ENCODE measurements at regions not wholly inside any gene's neighbourhood (a gene's known extent, or its start where the extent isn't known, plus 50 kb on each side); places are given as distances from the start of the nearest gene placed in this dataset.

- intact Hi-C loops (cut with DNase I; ENCODE audit: low total_unique reads): no loop called here
- no peaks in the 10 kb centered on the region for H3K9me3 ChIP-seq
- H3K27ac ChIP-seq: no peak overlapping the region
- H3K36me3 ChIP-seq: no peaks in the 10 kb centered on the region
- no peak overlapping the region for H3K4me3 ChIP-seq
- H3K27me3 ChIP-seq: no peaks in the 10 kb centered on the region
- no peaks in the 10 kb centered on the region for H3K4me1 ChIP-seq
- no peak for TF ChIP-seq CTCF (IDR thresholded peaks at IDR 0.05)
- DNase-seq: no peak
Observed at GRCh38 chrY:19856474-19857135, 112.1 kb upstream of the KDM5D start.

GRCh38 chrY:19842972-19843371 is 98.4 kb upstream of the KDM5D start:
- intact Hi-C loops (cut with DNase I; ENCODE audit: low total_unique reads): no loop called here
- no peaks in the 10 kb centered on the region for H3K27me3 ChIP-seq
- H3K9me3 ChIP-seq: no peaks in the 10 kb centered on the region
- DNase-seq: no peak
- no peak overlapping the region for H3K4me3 ChIP-seq
- no peak for TF ChIP-seq CTCF (IDR thresholded peaks at IDR 0.05)
- no peak overlapping the region for H3K27ac ChIP-seq
- no peaks in the 10 kb centered on the region for H3K36me3 ChIP-seq
- no peaks in the 10 kb centered on the region for H3K4me1 ChIP-seq

- no peak overlapping the region for H3K4me3 ChIP-seq
- H3K36me3 ChIP-seq: no peaks in the 10 kb centered on the region
- intact Hi-C loops (cut with DNase I; ENCODE audit: low total_unique reads): no loop called here
- no peak for DNase-seq
- no peak overlapping the region for H3K27ac ChIP-seq
- H3K9me3 ChIP-seq: no peaks in the 10 kb centered on the region
- no peak for TF ChIP-seq CTCF (IDR thresholded peaks at IDR 0.05)
- H3K27me3 ChIP-seq: no peaks in the 10 kb centered on the region
- no peaks in the 10 kb centered on the region for H3K4me1 ChIP-seq
Observed at GRCh38 chrY:19824136-19824535, 79.6 kb upstream of the KDM5D start.

- intact Hi-C loops (cut with DNase I; ENCODE audit: low total_unique reads): no loop called here
- no peak overlapping the region for H3K4me3 ChIP-seq
Observed at GRCh38 chrY:19818546-19818945, 74.0 kb upstream of the KDM5D start.

GRCh38 chrY:19816920-19817319 is 72.4 kb upstream of the KDM5D start:
- no peak for TF ChIP-seq CTCF (IDR thresholded peaks at IDR 0.05)
- Histone ChIP-seq H3K27ac (no peak overlapping the region), H3K27me3 (no peaks in the 10 kb centered on the region), H3K9me3 (no peaks in the 10 kb centered on the region), H3K4me1 (no peaks in the 10 kb centered on the region), H3K4me3 (no peak overlapping the region), H3K36me3 (no peaks in the 10 kb centered on the region)
- no peak for DNase-seq
- intact Hi-C loops (cut with DNase I; ENCODE audit: low total_unique reads): no loop called here

More at GRCh38 chrY:19818546-19818945, 74.0 kb upstream of the KDM5D start:
- Histone ChIP-seq H3K4me1 (no peaks in the 10 kb centered on the region), H3K27ac (no peak overlapping the region), H3K9me3 (no peaks in the 10 kb centered on the region), H3K36me3 (no peaks in the 10 kb centered on the region), H3K27me3 (no peaks in the 10 kb centered on the region)
- no peak for TF ChIP-seq CTCF (IDR thresholded peaks at IDR 0.05)
- DNase-seq: no peak

Measured in tibial artery (tissue), 4 donors.